SU-DHL-6 (cell line): ENCODE measurements at regions not wholly inside any gene's neighbourhood (a gene's known extent, or its start where the extent isn't known, plus 50 kb on each side); places are given as distances from the start of the nearest gene placed in this dataset.
"Not testable (repeated sequence)": the region's sequence is repeated elsewhere in the genome, so short reads cannot be mapped to it uniquely, and the experiment has no call there.

ENCODE experiments used
- H2AFZ ChIP-seq: fragments of 200-600 bp; sonication (generic); 2 replicates; pipeline ENCODE4 v1.6.1; 2014; ENCODE audit warnings: low read depth, mild to moderate bottlenecking, moderate library complexity, mixed read lengths, antibody characterized with exemption, low read length; ENCODE audit not compliant: severe bottlenecking
- H3F3A ChIP-seq: fragments of 200-600 bp; shearing (Covaris generic); 2 replicates; pipeline ENCODE4 v1.6.0; 2016; ENCODE audit warnings: antibody characterized with exemption, mild to moderate bottlenecking; ENCODE audit not compliant: insufficient read depth
- H3K27ac ChIP-seq: fragments of 200-600 bp; sonication (generic); 2 replicates; pipeline ENCODE4 v1.5.1; 2016; ENCODE audit warnings: low read depth, mild to moderate bottlenecking, low read length, moderate library complexity, mixed read lengths
- H3K27me3 ChIP-seq: fragments of 200-600 bp; sonication (generic), shearing (Covaris generic); 2 replicates; pipeline ENCODE4 v1.6.0; 2014; ENCODE audit warnings: mild to moderate bottlenecking, low read length
- H3K36me3 ChIP-seq: fragments of 200-600 bp; sonication (generic); 2 replicates; pipeline ENCODE4 v1.6.1; 2014; ENCODE audit warnings: mild to moderate bottlenecking, low read length, mixed read lengths
- H3K4me2 ChIP-seq: fragments of 300-600, 200-600 bp; shearing (Covaris generic), sonication (generic); 2 replicates; pipeline ENCODE4 v1.6.0; 2014; ENCODE audit warnings: low read length, low read depth, mild to moderate bottlenecking; ENCODE audit not compliant: poor library complexity, severe bottlenecking
- H3K4me3 ChIP-seq: fragments of 200-600 bp; sonication (generic); 2 replicates; pipeline ENCODE4 v1.5.1; 2014; ENCODE audit warnings: antibody characterized with exemption, low read length, mild to moderate bottlenecking, mixed read lengths; ENCODE audit not compliant: insufficient read depth, poor library complexity, severe bottlenecking
- H3K79me2 ChIP-seq: fragments of 200-600 bp; sonication (generic); 2 replicates; pipeline ENCODE4 v1.6.1; 2014; ENCODE audit warnings: mild to moderate bottlenecking, low read length, moderate library complexity; ENCODE audit not compliant: insufficient read depth
- H3K9ac ChIP-seq: fragments of 200-600 bp; sonication (generic); 2 replicates; pipeline ENCODE4 v1.7.0; 2014; ENCODE audit warnings: mild to moderate bottlenecking, low read length
- H3K9me2 ChIP-seq: fragments of 200-600 bp; sonication (generic); replicated peaks from 2 replicates; pipeline ENCODE4 v1.6.1; 2014; ENCODE audit warnings: low read length; ENCODE audit not compliant: insufficient read depth
- H3K9me3 ChIP-seq: fragments of 200-600 bp; sonication (generic); 2 replicates; pipeline ENCODE4 v1.6.1; 2014; ENCODE audit warnings: low read length, mixed read lengths; ENCODE audit not compliant: insufficient read depth
- H4K20me1 ChIP-seq: fragments of 200-600 bp; sonication (generic); 2 replicates; pipeline ENCODE4 v1.6.1; 2014; ENCODE audit warnings: low read depth, mild to moderate bottlenecking, antibody characterized with exemption, low read length, moderate library complexity, mixed read lengths
- EZH2phosphoT487 ChIP-seq: fragments of 200-600 bp; sonication (generic), shearing (Covaris generic); conservative IDR thresholded peaks from 2 replicates; pipeline ENCODE4 v1.6.1; 2018; ENCODE audit warnings: mild to moderate bottlenecking, antibody characterized with exemption, low read length, moderate library complexity, mixed read lengths
- TF ChIP-seq, protein P1 (sequence below): fragments of 200-600 bp; sonication (generic); IDR thresholded peaks from one replicate; pipeline ENCODE4 v1.5.1; 2017; ENCODE audit warnings: antibody characterized with exemption, mild to moderate bottlenecking, low read length, moderate library complexity; ENCODE audit not compliant: insufficient read depth, poor library complexity, severe bottlenecking

- TF ChIP-seq, protein P1, sequence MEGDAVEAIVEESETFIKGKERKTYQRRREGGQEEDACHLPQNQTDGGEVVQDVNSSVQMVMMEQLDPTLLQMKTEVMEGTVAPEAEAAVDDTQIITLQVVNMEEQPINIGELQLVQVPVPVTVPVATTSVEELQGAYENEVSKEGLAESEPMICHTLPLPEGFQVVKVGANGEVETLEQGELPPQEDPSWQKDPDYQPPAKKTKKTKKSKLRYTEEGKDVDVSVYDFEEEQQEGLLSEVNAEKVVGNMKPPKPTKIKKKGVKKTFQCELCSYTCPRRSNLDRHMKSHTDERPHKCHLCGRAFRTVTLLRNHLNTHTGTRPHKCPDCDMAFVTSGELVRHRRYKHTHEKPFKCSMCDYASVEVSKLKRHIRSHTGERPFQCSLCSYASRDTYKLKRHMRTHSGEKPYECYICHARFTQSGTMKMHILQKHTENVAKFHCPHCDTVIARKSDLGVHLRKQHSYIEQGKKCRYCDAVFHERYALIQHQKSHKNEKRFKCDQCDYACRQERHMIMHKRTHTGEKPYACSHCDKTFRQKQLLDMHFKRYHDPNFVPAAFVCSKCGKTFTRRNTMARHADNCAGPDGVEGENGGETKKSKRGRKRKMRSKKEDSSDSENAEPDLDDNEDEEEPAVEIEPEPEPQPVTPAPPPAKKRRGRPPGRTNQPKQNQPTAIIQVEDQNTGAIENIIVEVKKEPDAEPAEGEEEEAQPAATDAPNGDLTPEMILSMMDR: no peak
- no peak for TF ChIP-seq EZH2phosphoT487
- H3K4me3 ChIP-seq: peak overlapping the region; percentile 51
- H3K9ac ChIP-seq: peak overlapping the region; percentile 38
- no peaks in the 10 kb centered on the region for H3K27me3 ChIP-seq
- H3K36me3 ChIP-seq: no peaks in the 10 kb centered on the region
- no peaks in the 10 kb centered on the region for H3K79me2 ChIP-seq
- peak overlapping the region; percentile 5 for H3K4me2 ChIP-seq
- H4K20me1 ChIP-seq: no peaks in the 10 kb centered on the region
- no peaks in the 10 kb centered on the region for H3K9me3 ChIP-seq
- H3F3A ChIP-seq: no peaks in the 10 kb centered on the region
- H2AFZ ChIP-seq: peak overlapping the region; percentile 28
- H3K27ac ChIP-seq: no peak overlapping the region
- H3K9me2 ChIP-seq: no peaks in the 10 kb centered on the region
These were observed 2177.4 kb upstream of the DEFB115 start for GRCh38 chr20:29079769-29080690.

DNA sequence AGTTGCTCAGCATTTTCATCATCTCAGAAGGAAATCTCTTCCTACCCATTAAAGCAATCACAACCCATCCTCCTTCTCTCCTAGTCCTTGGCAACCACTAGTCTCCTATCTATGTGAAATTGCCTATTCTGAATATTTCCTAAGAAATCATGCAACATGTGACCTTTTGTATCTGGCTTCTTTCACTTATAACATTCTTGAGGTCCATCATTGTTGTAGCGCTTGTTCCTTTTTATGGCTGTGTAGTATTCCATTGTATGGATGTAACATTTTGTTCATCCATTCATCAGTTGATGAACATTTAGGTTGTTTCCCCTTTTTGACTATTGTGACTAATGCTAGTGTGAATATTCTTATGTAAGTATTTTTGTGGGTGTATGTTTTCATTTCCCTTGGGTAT, 2175.8 kb upstream of the DEFB115 start:
- not testable (repeated sequence) for H3K4me3 ChIP-seq, H3K36me3 ChIP-seq, H2AFZ ChIP-seq, H3K9ac ChIP-seq, H3K9me2 ChIP-seq, H3K27me3 ChIP-seq, H3K9me3 ChIP-seq, H4K20me1 ChIP-seq, H3K27ac ChIP-seq, H3K79me2 ChIP-seq, H3F3A ChIP-seq, H3K4me2 ChIP-seq

DNA sequence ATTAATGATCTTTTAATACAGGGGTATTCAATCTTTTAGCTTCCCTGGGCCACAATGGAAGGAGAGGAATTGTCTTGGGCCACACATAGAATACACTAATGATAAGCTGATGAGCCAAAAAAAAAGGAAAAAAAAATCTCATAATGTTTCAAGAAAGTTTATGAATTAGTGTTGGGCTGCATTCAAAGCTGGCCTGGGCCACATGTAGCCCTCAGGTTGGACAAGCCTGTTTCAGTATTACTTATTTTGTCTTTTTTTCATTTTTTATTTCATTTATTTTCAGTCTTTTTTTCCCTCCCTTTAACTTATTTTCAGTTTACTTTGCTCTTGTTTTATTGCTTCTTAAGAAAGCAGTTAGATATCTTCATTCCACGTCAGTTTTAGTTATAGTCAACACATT, 2171.8 kb upstream of the DEFB115 start:
- no peaks in the 10 kb centered on the region for H4K20me1 ChIP-seq
- H3K9ac ChIP-seq: no peak overlapping the region
- no peaks in the 10 kb centered on the region for H3F3A ChIP-seq
- H3K9me2 ChIP-seq: no peaks in the 10 kb centered on the region
- H3K36me3 ChIP-seq: no peaks in the 10 kb centered on the region
- H3K27ac ChIP-seq: no peak overlapping the region
- H3K9me3 ChIP-seq: no peaks in the 10 kb centered on the region
- TF ChIP-seq, protein P1: no peak
- TF ChIP-seq EZH2phosphoT487: no peak
- H2AFZ ChIP-seq: no peak overlapping the region
- no peaks in the 10 kb centered on the region for H3K79me2 ChIP-seq
- H3K4me3 ChIP-seq: no peak overlapping the region
- H3K27me3 ChIP-seq: no peaks in the 10 kb centered on the region
- no peak overlapping the region for H3K4me2 ChIP-seq

DNA sequence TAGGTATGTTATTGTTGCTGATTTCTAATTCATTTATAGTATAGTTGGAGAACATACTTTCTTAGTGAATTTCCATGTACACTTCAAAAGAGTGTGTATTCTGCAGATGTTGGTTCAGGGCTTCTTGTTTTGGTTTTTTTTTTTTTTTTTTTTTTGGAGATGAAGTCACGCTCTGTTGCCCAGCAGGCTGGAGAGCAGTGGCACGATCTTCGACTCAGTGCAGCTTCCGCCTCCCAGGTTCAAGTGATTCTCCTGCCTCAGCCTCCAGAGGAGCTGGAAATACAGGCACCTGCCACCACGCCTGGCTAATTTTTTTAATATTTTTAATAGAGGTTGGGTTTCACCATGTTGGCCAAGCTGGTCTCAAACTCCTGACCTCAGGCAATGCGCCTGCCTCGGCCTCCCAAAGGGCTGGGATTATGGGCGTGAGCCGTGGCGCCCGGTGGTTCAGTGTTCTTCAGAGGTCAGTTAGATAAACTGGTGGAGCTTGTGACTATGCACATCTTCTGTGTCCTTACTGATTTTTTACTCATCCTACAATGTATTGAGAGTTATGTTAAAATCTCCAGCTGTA, 2171.2 kb upstream of the DEFB115 start:
- H3K27ac ChIP-seq, H2AFZ ChIP-seq, H3K4me3 ChIP-seq, H3K9me2 ChIP-seq, H3K4me2 ChIP-seq, H3F3A ChIP-seq, H3K9ac ChIP-seq, H3K27me3 ChIP-seq, H3K9me3 ChIP-seq, H4K20me1 ChIP-seq, H3K79me2 ChIP-seq, H3K36me3 ChIP-seq: not testable (repeated sequence)
